HG03135 (cell line): ENCODE measurements at regions not wholly inside any gene's neighbourhood (a gene's known extent, or its start where the extent isn't known, plus 50 kb on each side); places are given as distances from the start of the nearest gene placed in this dataset.

Source experiments
- ATAC-seq: cut with Tn5 transposase; IDR thresholded peaks from one replicate; pipeline ENCODE4 v1.9.1; 2021; ENCODE audit warnings: mild to moderate bottlenecking, moderate library complexity; ENCODE audit not compliant: unreplicated experiment

DNA sequence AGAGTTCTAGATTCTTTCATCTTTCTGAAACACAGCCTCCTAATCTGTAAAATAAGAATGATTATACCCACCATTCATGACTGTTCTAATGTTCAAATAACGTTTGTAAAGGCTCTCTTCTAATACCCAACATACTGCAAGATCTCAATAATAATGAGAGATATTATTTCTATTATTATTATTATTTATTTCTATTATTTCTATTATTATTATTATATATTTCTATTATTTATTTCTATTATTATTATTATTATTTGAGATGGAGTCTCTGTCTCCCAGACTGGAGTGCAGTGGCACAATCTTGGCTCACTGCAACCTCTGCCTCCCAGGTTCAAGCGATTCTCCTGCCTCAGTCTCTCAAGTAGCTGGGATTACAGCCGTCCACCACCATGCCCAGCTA lies 395.5 kb downstream of the EFNB2 start:
- ATAC-seq: no peak

DNA sequence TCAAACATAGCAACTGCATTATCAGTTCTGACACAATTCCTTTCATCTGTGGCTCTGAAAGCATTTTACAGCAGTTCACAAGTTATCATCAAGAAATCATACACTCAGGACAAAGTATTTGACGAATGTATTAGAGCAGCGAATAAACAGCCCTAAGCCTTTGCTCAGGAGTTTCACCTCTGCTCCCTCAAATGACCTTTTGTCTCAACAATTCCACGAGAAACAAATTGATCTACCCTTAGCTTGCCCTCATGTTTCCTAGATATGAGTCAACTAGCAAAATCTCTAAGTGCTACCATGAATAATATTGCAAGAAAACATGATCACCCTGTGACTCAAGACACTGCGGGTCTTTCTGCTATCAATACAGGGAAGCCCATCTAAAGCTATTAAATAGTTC lies 396.1 kb downstream of the EFNB2 start:
- no peak for ATAC-seq

DNA sequence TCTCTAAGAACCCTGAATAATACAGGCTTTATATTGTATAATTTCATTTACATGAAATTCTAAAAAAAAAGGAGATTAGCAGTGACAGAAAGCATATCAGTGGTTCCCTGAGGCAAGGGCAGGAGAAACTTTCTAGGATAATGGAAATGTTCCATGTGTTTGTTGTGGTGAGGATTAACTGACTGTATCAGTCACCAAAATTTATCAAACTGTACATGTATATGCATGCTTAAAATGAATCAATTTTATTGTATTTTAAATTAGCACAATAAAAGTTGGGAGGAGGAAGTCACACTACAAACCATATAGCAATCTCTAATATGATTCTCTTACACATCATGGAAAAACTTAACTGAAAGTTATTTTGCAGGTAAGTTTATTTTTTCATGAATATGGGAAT lies 396.8 kb downstream of the EFNB2 start:
- no peak for ATAC-seq

DNA sequence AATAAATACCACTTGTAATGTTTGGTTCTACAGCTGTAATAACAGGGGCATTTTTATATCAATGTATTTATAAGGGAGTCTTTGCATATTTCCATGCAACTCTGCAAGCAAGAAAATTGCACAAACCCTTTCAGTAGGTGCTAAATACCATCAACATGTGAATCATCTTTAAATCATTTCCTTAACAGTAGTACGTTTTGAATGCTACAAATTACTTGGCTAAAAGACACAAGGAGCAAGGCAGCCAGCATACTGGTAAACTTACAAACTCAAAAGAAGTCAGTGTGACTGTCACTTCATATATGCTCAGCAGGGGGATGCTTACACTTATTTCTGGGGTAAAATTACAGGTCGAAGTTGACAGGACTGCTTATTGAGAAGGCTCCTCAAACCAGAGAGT lies 402.4 kb downstream of the EFNB2 start:
- ATAC-seq: no peak

DNA sequence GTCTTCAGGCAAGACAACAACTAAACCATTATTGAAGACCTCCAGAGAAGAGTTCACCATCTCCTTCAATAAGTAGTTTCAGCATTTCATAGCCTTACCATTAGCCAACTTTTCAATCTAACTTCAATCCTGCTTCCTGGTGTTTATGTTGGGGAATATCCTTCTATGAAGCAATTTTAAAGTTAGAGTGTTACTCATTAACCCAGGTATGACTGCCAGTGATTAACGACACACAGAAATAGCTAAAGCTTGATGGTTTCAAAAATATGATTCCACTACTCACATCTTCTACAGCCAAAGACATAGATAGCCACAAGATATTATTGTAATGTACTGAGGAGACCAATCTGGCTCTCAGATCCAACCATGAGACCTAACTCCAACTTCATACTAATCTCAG lies 403.2 kb downstream of the EFNB2 start:
- no peak for ATAC-seq

DNA sequence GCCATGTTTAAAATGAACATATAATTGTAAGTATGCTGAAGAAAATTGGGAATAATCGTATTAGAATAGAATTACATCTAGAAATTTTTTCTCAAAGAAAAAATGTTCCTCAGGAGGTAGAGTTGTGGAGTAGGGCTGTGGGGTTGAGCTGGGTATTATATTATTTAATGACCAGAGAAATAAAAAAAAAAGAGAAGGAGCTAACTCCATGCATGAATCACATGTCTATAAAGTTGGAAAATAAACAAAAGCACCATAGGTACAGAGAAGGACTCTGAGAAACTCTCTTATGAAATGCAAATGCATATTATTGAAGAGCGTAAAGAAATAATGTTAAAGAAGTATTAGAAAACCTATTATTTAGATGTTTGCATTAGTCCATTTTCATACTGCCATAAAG lies 405.5 kb downstream of the EFNB2 start:
- no peak for ATAC-seq

DNA sequence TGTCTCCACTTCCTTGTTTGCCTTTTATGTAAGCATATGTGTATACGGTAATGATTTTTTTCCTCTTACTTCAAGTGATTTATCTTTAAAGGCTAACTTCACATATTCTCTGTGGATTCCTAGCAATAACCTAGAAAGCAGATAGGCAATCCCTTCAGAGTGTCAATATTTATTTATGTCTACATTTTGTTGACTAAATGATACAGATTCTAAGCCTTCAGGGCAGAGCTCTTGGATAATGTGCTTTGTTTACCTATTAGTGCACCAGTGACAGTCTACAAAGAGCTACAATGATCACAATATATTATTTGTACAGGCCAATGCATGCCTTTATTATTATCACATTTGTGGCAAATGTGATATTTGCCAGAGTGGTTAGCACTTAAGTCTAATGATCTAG lies 406.2 kb downstream of the EFNB2 start:
- ATAC-seq: no peak

DNA sequence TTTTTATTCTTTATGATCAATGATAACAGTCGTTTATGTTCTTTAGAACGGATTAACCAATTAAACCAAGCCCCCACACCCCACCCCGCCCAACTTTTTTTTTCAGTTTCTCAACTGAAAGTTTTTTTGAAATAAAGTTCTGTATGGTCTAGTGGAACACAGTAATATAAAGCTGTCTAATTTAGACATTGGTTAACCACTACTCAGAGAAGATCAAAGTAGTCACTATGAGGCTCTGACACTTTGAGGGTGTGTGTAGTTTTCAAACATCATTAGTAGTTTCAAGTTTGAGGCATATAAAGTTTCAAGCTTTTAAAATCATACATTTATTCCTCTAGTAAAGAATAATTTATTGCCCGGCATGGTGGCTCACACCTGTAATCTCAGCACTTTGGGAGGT lies 413.2 kb downstream of the EFNB2 start:
- no peak for ATAC-seq

DNA sequence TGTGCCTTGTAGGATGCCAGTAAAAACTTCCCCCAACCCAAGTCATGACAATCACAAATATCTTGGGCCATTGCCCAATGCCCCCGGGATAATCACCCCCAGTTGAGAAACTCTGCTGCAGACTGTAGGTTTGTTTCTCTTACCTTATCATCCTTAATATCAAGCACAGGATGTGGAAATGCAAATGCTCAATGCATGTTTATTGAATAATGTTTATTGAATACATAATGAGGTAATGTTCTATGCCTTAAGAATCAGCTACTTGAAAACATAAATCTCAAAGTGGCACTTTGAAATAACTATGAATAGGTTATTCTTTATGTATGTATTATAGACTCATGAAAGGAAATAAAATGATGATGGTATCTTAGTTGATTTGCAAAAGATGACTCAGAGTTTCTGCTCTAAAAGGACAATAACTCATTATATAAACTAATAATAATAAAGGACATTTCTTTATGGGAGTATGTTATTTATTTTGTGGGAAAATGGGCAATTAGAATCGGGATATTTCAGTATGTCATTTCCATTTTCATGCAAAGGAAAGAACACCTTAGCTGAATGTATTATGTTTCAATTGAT lies 414.2 kb downstream of the EFNB2 start:
- ATAC-seq: no peak

DNA sequence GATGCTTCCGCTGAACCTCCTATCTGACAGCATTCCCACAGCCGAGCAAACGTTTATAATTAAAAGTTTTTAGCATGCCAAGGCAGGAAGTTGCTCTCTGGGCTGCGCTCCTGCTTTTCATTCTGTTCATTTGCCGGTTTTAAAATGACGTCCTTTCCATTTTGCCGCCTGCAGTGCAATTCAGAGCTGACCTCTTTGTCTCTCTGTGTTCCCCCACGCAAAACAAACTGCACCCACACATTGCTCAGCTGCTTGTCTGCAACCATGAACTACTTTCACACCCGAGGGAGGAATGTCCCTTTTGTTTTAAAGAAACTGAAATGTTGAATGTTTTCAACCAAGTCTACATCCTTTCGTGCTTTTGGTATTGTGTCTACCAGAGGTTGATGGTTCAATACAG lies 416.5 kb downstream of the EFNB2 start:
- ATAC-seq: no peak

DNA sequence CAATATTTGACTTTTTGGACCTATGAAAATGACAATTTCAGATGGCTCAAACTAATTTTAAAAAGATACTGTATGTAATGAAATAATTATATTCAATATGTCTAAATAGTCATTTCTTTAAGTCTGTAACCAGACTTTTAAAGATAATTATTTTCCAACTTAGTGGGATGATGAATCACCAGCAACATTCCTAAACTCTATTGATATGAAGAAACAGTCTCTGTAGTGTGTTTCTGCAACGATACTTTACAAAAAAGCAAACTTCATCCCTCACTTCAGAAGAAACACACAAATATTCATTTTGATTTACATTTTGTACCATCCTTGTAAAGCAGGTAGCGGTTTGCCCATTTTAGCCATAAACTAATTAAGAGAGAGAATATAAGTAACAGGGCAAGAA lies 417.4 kb downstream of the EFNB2 start:
- no peak for ATAC-seq

DNA sequence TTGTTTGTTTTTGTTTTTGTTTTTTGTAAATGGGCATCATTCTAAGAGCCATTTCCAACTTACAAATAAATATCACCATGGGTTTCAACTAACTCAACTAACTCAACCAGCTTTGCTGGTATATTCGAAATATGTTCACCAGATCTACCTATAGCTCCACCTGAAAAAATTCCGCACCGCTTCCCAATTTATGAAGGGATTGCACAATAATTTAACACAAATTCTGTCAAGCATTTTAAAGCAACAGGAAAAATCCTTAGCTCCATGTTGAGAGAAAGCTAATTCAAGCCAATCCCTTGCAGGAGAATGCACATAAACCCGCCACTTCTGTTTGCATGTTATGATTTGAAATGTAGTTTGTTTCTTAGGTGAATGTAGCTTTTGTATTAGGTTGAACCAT lies 417.8 kb downstream of the EFNB2 start:
- no peak for ATAC-seq

DNA sequence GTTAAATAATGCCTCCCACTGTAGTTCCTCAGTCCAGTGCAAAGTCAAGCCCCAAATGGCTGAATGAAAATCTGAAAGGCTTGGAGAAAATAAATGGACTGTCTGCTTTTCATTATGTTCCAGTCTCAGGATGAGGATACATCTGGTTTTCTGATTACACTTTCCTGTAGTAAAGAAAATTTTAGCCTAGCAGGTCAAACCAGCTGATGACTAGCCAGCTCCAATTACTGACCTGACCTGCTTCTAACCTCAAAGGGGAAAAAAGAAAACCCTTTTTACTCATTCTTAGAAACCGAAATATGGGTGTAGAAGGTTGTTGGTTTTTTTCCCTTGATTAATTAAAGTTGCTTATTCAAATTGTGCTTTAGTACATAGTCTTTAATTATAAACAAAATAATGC lies 418.4 kb downstream of the EFNB2 start:
- ATAC-seq: no peak

DNA sequence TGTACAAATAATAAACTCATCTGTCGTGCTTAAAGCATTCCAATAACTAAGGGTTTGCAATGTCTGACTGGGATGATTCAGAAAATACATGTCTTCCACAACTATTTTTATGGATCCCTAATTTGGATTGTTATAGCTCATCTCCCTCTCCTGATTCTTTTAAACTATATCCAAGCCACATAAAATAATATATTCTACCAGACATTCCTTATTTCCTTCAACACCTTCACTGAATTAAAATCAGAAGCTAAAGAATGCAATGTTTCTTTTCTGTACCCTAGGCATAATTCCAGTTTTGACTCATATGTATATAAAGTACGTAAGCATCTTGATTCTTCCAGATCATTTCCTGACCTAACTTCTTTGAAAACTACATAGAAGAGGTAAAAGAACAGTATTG lies 420.4 kb downstream of the EFNB2 start:
- no peak for ATAC-seq

DNA sequence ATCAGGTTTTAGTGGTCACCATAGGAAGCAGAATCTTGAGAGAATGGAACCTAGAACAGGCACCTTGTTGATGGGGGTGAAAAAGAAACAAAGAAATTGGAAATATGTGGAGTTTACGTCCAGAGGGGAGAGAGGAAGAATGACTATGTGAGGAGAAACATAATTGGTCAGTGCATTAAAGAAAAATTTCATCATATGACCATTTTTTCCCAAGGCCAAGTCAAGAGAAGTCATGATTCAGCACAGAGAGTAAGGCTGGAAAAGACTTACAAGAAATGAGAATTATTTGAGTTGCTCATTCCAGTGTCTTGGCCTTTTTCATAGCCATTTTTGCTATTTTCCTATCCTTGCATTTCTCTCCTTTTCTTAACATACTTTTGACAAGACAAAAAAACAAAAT lies 421.7 kb downstream of the EFNB2 start:
- ATAC-seq: no peak

DNA sequence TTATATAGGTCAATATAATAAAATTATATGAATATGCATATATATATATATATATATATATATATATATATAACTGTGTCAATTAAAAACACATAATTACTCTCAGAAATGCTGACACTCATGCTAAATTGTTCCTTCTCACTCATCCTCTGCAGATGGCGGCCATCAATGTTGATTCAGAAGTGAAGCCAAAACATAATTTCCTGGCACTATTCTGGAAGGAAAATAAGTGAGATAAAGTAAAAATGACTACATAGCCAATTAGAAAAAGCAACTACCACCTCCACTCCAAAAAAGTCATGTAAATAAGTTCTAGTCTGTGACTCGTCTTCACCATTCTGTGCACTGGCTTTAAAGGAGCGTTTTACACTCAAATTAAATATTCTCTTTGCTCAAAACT lies 423.3 kb downstream of the EFNB2 start:
- no peak for ATAC-seq

DNA sequence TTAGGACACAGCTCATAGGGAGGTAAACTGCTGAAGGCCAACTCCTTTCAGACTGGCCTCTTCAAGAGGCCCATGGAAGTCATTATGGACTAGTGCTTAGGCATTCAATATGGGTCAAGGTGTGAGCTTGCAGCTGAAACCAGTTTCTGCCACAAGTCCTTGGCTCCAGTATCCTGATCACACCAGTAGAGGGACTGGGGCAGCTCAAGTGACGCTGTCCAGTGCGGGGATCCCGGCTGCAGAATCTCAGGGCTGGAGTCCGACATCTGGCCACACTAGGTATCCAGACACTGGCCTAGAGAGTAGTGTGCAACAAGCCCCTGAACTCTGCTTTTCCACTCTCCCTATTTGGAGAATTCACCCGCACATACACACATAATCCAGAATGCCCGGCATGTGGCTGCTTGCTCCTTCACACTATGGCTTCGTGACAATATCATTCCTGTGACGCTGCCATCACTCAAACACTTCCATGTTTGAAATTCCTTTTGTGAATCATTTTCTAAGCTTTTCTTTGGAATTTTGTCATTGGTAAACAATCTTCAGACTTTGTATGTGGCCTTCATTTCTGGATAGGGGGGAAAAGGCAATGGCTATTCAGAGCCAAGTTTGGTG lies 425.1 kb downstream of the EFNB2 start:
- ATAC-seq: no peak

DNA sequence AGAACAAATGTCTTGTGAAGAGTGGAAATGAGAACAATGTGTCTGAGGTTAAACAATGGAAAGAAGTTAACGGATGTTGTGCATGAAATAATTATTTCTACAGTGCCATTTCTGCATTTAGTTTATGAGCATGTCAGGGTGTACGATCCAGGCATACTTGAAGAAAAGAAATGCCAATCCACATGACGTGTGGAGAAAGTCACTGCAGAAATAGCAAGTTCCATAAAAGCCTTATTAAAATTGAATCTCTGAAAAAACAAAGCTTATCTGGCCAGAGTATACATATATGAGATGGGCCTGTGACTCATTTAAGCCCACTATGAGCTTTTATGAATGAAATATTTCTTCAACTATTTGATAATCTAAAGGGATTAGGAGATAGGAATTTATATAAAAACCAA lies 426.1 kb downstream of the EFNB2 start:
- ATAC-seq: no peak

DNA sequence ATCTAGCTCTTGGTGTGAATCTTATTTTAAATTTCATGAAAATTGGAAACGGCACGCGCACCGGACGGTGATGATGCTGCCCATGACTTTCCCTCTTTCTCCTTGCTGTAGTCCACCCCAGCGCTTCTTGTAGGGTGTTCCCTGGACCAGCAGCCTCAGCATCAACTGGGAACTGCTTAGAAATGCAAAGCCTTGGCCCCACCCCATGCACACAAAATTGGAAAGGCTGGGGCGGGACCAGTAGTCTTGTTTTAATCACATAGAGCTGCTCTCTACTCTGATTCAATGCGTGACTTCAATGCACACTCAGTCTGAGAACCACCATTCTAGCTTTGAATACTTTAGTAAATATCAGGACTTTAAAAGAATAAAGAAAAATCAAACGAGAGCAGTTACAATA lies 427.1 kb downstream of the EFNB2 start:
- ATAC-seq: no peak

DNA sequence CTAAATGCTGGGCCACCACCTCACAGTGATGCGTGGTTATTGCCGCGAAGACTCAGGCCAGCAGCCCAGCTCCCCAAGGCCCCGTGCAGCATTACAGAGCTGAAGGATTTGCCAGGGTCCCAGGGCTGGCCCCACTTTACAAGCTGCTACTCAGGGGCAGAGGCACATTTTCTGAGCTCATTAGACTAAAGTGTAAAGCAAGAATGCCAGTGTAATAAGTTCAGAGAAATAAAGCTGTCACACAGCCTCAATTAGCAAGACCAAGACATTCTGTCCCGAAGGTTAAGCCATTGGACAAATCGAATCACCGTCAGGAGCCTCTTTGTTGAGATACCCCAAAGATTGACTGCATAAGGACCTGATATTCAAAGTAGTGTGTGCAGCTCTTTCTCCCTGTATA lies 428.4 kb downstream of the EFNB2 start:
- ATAC-seq: no peak

DNA sequence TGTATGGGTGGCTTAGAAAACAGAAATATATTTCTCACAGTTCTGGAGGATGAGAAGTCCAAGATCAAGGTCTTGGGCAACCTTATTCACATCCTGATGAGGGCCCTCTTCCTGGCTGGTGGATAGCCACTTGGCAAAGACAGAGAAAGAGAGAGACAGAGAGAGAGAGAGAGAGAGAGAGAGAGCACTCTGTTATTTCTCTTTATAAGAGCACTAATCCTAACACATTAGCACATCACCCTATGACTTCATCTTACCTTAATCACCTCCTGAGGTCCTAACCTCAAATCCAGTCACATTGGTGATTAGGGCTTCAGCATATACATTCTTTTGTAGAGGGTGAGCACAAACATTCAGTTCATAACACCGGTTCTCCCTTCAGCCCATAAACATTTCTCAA lies 430.3 kb downstream of the EFNB2 start:
- no peak for ATAC-seq

DNA sequence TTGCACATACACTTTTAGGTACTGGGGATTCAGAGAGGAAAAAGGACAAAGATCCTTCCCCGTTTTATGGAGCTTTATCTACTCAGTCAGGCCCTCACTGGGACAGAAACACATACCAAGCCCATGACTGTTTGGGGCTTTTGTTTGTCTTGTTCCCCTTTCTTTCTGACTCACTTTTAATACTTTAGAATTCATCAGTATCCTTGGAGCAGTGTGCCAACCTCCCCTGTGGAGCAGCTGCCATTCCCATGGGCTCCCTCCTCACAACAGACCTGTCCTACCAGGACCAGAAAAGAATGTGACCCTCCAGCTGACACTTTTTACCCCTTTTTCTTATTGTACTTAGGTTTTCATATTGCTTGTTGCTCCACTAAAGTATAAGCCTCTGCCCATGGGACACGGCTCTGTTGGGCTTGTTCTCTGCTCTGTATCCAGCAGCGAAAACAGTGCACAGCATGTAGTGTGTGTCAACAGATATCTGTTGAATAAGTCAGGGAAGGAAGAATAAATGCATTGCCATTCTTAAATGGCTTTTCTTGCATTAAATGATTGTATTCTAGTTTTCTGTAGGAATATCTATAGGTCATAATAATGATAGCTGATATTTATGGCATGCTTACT lies 431.1 kb downstream of the EFNB2 start:
- ATAC-seq: no peak

DNA sequence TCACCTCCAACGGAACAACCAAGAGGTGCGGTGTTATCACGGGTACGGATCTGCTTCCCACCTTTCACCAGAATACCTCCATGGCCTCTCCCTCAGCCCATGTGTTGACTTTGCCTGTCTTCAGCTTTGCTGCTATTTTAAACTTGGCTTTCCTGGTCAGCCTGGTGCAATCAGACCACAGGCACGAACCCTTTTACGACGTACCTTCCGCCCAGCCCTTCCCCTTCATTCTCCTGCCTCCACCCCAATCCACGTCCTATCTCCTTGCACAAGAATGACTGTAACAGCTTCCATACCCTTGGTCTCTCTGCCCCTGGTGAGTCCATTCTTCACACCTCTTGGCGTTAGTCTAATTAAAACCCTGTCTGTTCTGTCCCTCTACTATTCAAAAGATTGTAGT lies 431.7 kb downstream of the EFNB2 start:
- no peak for ATAC-seq
